ENCODE measurements at regions not wholly inside any gene's neighbourhood (a gene's known extent, or its start where the extent isn't known, plus 50 kb on each side); places are given as distances from the start of the nearest gene placed in this dataset.
A peak's percentile ranks its signal among the peaks of the same experiment; 100 is the strongest.

GRCh38 chr6:110042670-110043296, 64.7 kb downstream of the GPR6 start:
- no peak for TF ChIP-seq MYC (IDR thresholded peaks at IDR 0.05; ENCODE audit: low read depth, low read length)
- TF ChIP-seq MAX (IDR thresholded peaks at IDR 0.05; ENCODE audit: low read depth, low read length): no peak
- no peak for TF ChIP-seq CTCF (IDR thresholded peaks at IDR 0.05; ENCODE audit: low read depth, low read length)
- no peak for TF ChIP-seq POLR2A (IDR thresholded peaks at IDR 0.05; ENCODE audit: extremely low read depth, insufficient read length)
- no peak for DNase-seq (ENCODE audit: low read depth)
- H3K4me3 ChIP-seq (ENCODE audit: low read depth, low read length): no peak overlapping the region

GRCh38 chr6:110043366-110043994, 65.4 kb downstream of the GPR6 start:
- H3K4me3 ChIP-seq (ENCODE audit: low read depth, low read length): no peak overlapping the region
- peak; percentile 14 for DNase-seq (ENCODE audit: low read depth)
- TF ChIP-seq POLR2A (IDR thresholded peaks at IDR 0.05; ENCODE audit: extremely low read depth, insufficient read length) (no peak), CTCF (IDR thresholded peaks at IDR 0.05; ENCODE audit: low read depth, low read length) (no peak), MYC (IDR thresholded peaks at IDR 0.05; ENCODE audit: low read depth, low read length) (no peak), MAX (IDR thresholded peaks at IDR 0.05; ENCODE audit: low read depth, low read length) (no peak)

- no peak for DNase-seq (ENCODE audit: low read depth)
- no peak overlapping the region for H3K4me3 ChIP-seq (ENCODE audit: low read depth, low read length)
- no peak for TF ChIP-seq CTCF (IDR thresholded peaks at IDR 0.05; ENCODE audit: low read depth, low read length)
- TF ChIP-seq MYC (IDR thresholded peaks at IDR 0.05; ENCODE audit: low read depth, low read length): no peak
- TF ChIP-seq POLR2A (IDR thresholded peaks at IDR 0.05; ENCODE audit: extremely low read depth, insufficient read length): no peak
- no peak for TF ChIP-seq MAX (IDR thresholded peaks at IDR 0.05; ENCODE audit: low read depth, low read length)
These were observed 66.0 kb downstream of the GPR6 start for GRCh38 chr6:110044096-110044495.

- H3K4me3 ChIP-seq (ENCODE audit: low read depth, low read length): no peak overlapping the region
- TF ChIP-seq MYC (IDR thresholded peaks at IDR 0.05; ENCODE audit: low read depth, low read length) (no peak), MAX (IDR thresholded peaks at IDR 0.05; ENCODE audit: low read depth, low read length) (no peak), POLR2A (IDR thresholded peaks at IDR 0.05; ENCODE audit: extremely low read depth, insufficient read length) (no peak), CTCF (IDR thresholded peaks at IDR 0.05; ENCODE audit: low read depth, low read length) (no peak)
- no peak for DNase-seq (ENCODE audit: low read depth)
These were observed 66.5 kb downstream of the GPR6 start for GRCh38 chr6:110044622-110045021.

- no peak for DNase-seq (ENCODE audit: low read depth)
- H3K4me3 ChIP-seq (ENCODE audit: low read depth, low read length): no peak overlapping the region
- TF ChIP-seq CTCF (IDR thresholded peaks at IDR 0.05; ENCODE audit: low read depth, low read length) (no peak), POLR2A (IDR thresholded peaks at IDR 0.05; ENCODE audit: extremely low read depth, insufficient read length) (no peak), MYC (IDR thresholded peaks at IDR 0.05; ENCODE audit: low read depth, low read length) (no peak), MAX (IDR thresholded peaks at IDR 0.05; ENCODE audit: low read depth, low read length) (no peak)
These were observed 70.2 kb downstream of the GPR6 start for GRCh38 chr6:110048221-110048875.
